Ovary (tissue), 3 donors: ENCODE measurements at regions not wholly inside any gene's neighbourhood (a gene's known extent, or its start where the extent isn't known, plus 50 kb on each side); places are given as distances from the start of the nearest gene placed in this dataset.

Experiments
- EP300 ChIP-seq: sonication (generic); formaldehyde crosslinking; IDR thresholded peaks from one replicate; pipeline ENCODE4 v1.6.1; 2017; ENCODE audit warnings: antibody characterized with exemption
- POLR2A ChIP-seq: fragments of 450-650 bp; IDR thresholded peaks from one replicate; pipeline ENCODE4 v1.6.1; 2017; ENCODE audit warnings: antibody characterized with exemption, mild to moderate bottlenecking, moderate library complexity
- TF ChIP-seq, protein P1 (sequence below), 3 donors: fragments of 450-650 bp in 2 of 3; fragments of 200-600 bp in 1 of 3; IDR thresholded peaks; one replicate each; pipeline versions ENCODE4 v1.5.1 to v1.8.0; 2016 to 2022; ENCODE audit warnings: antibody characterized with exemption in 3 of 3, mild to moderate bottlenecking in 1 of 3
- donor health status: DM: no; HTN: no; CAD: no.

DNA sequence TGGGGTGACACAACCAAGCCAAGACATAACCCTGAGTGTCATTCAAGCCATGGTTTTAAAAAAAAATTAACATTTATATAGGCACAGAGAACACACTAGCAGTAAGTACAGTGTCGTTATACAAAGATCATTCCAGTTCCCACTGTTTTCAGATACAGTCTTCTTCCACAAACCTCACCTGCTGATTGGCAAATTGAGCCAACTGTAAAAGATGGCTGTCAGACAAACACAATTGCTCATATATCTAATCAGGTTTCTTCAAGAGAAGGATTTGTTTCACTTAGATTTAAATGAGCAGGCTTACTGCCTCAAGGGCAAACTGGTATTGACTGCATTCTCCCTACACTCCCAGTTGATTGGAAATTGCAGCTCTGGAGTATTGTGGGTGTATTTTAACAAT, 308.9 kb downstream of the RBM26 start:
- TF ChIP-seq, protein P1, sequence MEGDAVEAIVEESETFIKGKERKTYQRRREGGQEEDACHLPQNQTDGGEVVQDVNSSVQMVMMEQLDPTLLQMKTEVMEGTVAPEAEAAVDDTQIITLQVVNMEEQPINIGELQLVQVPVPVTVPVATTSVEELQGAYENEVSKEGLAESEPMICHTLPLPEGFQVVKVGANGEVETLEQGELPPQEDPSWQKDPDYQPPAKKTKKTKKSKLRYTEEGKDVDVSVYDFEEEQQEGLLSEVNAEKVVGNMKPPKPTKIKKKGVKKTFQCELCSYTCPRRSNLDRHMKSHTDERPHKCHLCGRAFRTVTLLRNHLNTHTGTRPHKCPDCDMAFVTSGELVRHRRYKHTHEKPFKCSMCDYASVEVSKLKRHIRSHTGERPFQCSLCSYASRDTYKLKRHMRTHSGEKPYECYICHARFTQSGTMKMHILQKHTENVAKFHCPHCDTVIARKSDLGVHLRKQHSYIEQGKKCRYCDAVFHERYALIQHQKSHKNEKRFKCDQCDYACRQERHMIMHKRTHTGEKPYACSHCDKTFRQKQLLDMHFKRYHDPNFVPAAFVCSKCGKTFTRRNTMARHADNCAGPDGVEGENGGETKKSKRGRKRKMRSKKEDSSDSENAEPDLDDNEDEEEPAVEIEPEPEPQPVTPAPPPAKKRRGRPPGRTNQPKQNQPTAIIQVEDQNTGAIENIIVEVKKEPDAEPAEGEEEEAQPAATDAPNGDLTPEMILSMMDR (IDR thresholded peaks at IDR 0.05): no peak
- TF ChIP-seq POLR2A (no peak), EP300 (no peak)
